ENCODE measurements at regions not wholly inside any gene's neighbourhood (a gene's known extent, or its start where the extent isn't known, plus 50 kb on each side); places are given as distances from the start of the nearest gene placed in this dataset.

DNA sequence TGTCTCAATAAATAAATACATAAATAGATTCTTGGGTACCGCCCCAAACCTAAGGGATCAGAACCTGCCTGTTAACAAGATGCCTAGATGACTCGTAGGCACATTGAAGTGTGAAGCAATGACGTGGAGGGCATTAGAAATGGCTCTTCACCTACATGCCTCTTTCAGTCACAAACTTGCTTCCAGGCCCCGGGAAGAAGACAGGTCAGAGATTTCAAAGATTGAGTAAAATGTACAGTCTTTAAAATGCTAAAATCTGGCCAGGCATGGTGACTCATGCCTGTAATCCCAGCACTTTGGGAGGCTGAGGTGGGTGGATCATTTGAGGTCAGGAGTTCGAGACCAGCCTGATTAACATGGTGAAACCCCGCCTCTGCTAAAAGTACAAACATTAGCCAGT lies 480.8 kb upstream of the JARID2 start:
- TF ChIP-seq, protein P1, sequence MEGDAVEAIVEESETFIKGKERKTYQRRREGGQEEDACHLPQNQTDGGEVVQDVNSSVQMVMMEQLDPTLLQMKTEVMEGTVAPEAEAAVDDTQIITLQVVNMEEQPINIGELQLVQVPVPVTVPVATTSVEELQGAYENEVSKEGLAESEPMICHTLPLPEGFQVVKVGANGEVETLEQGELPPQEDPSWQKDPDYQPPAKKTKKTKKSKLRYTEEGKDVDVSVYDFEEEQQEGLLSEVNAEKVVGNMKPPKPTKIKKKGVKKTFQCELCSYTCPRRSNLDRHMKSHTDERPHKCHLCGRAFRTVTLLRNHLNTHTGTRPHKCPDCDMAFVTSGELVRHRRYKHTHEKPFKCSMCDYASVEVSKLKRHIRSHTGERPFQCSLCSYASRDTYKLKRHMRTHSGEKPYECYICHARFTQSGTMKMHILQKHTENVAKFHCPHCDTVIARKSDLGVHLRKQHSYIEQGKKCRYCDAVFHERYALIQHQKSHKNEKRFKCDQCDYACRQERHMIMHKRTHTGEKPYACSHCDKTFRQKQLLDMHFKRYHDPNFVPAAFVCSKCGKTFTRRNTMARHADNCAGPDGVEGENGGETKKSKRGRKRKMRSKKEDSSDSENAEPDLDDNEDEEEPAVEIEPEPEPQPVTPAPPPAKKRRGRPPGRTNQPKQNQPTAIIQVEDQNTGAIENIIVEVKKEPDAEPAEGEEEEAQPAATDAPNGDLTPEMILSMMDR (IDR thresholded peaks at IDR 0.05; ENCODE audit: insufficient read depth, low read length, poor library complexity, severe bottlenecking): no peak
- TF ChIP-seq EZH2phosphoT487 (conservative IDR thresholded peaks at IDR 0.05; ENCODE audit: low read length): no peak
